Middle frontal gyrus (tissue), 1 donor: ENCODE measurements at regions not wholly inside any gene's neighbourhood (a gene's known extent, or its start where the extent isn't known, plus 50 kb on each side); places are given as distances from the start of the nearest gene placed in this dataset.
"Not testable (repeated sequence)": the region's sequence is repeated elsewhere in the genome, so short reads cannot be mapped to it uniquely, and the experiment has no call there.

Experiments used
- DNase-seq: peaks from one replicate; pipeline ENCODE4 v3.0.0-alpha.2; 2015; ENCODE audit warnings: low spot score; ENCODE audit errors: extremely low spot score

- not testable (repeated sequence) for DNase-seq
Measured at GRCh38 chr15:24304747-24305146, 370.8 kb upstream of the NPAP1 start.

DNA sequence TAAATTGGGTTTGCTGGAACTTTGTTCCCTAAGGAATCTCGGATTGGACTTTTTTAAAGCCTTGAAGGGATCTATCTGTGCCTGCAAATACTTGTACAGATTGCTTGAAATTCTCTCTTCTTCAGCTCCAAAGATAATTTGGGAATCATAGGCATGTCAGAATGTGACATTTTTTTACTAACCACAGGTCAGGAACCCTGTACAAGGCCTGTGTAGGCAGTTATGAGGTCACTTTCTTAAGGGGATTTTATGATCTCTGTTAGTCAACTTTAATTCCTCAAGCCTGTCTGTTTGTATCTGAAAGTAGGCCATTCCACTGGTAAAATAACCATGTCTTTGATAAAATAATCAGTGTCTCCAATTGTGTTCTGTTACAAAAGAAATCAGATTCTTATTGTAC is 369.9 kb upstream of the NPAP1 start:
- not testable (repeated sequence) for DNase-seq

- DNase-seq = not testable (repeated sequence)
Measured at GRCh38 chr15:24309700-24310099, 365.9 kb upstream of the NPAP1 start.

- not testable (repeated sequence) for DNase-seq
Measured at GRCh38 chr15:24311692-24312091, 363.9 kb upstream of the NPAP1 start.

DNA sequence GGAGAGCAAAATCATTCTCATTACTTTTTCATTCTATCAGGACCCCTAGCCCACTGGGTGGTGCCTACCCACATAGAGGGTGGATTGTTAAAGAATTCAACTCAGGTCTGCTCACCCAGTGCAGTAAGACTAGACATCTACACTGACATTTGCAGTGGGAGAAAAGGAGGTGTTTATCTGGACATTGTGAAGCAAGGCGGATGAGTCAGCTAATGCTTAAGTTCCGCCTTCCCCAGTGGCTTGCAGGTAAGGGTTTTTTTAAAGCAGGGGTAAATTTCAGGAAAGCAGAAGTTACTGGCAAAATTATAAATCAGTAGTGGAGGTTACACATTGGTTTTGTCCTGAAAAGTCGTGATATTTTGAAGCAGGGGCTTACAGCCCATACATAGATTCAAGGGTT is 359.2 kb upstream of the NPAP1 start:
- not testable (repeated sequence) for DNase-seq

GRCh38 chr15:24318981-24319380 is 356.6 kb upstream of the NPAP1 start:
- no peak for DNase-seq

DNA sequence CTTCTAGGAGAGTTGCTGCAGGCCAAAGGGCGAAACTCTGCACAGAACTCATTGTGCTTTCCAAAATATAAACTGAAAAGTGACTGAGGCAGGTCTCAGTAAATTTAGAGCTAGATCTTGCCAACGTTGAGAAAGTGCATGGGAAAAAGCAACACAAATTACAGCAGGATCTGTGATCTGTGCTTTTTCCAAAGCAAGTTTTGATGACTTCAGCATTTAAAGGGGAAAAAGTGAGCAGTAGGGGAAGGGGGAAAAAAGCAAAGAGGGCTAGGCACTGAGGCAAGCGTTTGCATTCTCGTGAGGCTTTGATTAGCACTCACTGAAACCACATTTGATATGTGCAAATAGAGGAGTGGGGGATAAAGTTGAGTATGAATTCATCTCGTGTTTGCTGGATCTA is 351.5 kb upstream of the NPAP1 start:
- not testable (repeated sequence) for DNase-seq

- DNase-seq = not testable (repeated sequence)
Measured at GRCh38 chr15:24326513-24326912, 349.1 kb upstream of the NPAP1 start.

DNA sequence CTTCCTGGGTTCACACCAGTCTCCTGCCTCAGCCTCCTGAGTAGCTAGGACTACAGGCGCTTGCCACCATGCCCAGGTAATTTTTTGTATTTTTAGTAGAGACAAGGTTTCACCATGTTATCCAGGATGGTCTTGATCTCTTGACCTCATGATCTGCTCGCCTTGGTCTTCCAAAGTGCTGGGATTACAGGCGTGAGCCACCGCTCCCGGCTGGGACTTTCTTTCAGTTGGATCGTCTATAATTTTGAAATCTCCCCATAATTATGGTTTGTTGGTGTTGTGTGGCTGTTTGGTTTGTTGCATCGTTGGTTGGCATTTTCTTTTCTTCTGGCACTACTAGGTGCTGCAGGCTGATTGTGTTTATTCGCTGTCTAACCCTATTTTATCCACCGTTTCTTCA is 343.6 kb upstream of the NPAP1 start:
- not testable (repeated sequence) for DNase-seq

GRCh38 chr15:24341876-24342275 is 333.7 kb upstream of the NPAP1 start:
- not testable (repeated sequence) for DNase-seq

DNA sequence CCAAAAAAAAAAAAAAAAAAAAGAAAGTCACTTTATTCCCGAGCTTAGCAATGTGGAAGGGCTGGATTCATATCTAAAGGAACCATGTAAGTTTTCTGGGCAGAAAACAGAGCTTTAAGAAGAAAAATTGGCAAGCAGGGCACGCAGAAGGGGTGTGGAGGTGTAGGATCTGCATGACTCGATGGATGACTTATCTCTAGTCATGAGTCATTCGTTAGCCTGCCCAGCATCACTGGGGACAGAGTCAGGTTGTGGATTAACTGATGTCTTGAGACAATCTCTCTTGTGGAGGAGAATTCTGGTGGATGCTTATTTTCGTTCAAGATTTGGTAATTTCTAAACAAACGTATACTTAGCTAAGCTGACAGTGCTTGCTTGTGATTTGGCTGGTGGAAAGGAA is 322.8 kb upstream of the NPAP1 start:
- DNase-seq = not testable (repeated sequence)

DNA sequence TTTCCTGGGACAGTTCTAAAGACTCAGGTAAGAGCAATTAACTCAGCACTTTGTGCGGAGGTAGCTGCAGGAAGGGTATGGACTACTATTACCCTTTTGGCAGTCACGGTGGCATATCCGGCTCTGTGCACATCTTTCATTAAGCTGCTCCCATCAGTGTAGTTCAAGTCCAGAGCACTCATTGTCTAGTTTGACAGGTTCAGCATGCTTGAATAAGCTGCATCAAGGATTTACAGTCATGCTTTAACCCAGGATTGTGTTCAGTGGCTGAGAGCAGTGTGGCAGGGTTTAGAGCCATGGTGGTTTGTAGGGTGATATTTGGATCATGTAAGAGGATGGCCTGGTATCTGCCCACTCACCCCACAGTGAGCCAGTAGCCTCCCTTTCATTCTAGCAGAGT is 294.5 kb upstream of the NPAP1 start:
- DNase-seq = not testable (repeated sequence)

GRCh38 chr15:24385258-24385657 is 290.3 kb upstream of the NPAP1 start:
- DNase-seq = not testable (repeated sequence)

DNA sequence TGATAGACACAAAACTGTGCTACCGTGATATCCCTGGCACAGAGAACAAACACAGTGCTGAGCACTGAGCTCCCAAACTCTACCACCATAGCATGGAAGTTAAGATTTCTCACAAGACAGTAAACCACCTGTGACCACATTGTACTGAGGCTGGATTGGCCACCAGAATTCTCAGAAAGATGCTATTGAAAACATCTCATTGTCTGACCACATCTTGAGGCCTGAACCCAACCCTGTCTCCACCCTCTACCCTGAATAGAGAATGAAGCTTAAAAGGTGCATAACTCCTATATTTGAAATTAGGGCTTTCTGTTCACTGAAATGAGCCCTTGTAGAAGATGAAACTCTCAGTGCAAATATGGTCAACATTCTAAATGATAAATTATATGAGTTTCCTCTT is 281.3 kb upstream of the NPAP1 start:
- no peak for DNase-seq

- not testable (repeated sequence) for DNase-seq
Measured at GRCh38 chr15:24412649-24413048, 262.9 kb upstream of the NPAP1 start.

GRCh38 chr15:24426286-24427054 is 249.1 kb upstream of the NPAP1 start:
- not testable (repeated sequence) for DNase-seq

DNA sequence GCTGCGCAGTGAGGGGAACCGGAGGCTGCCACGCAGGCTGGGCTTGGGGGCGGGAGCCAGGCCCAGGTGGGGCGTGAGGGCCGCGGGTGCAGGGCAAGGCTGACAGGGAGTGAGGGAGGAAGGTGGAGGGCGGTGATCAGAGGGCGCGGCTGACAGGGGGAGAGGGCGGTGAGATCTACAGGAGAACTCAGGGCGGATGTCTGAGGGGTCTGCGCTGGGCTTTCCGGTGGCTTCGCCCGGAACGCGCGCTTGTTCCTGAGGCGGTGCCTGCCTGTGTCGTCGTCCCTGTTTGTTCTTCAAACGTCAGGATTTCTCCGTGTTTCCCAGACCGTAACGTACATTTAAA is 248.5 kb upstream of the NPAP1 start:
- not testable (repeated sequence) for DNase-seq

- not testable (repeated sequence) for DNase-seq
Measured at GRCh38 chr15:24435075-24435820, 240.3 kb upstream of the NPAP1 start.

GRCh38 chr15:24437270-24437669 is 238.3 kb upstream of the NPAP1 start:
- DNase-seq = not testable (repeated sequence)

DNA sequence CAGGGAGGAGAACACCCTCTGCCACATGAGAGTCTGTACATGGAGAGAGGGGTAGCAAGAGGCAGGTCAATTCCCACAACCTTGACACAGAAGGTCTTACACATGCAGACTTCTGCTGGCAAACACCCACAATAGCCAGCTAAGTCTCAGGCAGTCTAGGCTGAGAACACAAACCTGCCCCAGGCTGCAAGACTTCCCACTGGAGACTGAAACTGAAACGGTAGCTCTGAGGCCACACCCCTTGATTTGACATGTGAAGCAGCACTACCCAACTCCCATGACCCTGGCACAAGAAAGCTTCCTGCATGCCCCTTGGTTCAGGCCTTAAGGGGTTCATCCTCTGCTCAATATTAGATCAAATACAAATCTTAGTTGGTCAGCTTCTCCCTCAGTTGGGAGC is 237.8 kb upstream of the NPAP1 start:
- DNase-seq = not testable (repeated sequence)

GRCh38 chr15:24477107-24478025 is 198.2 kb upstream of the NPAP1 start:
- DNase-seq = not testable (repeated sequence)
